Muscle layer of duodenum (tissue), 2 donors: ENCODE measurements at regions not wholly inside any gene's neighbourhood (a gene's known extent, or its start where the extent isn't known, plus 50 kb on each side); places are given as distances from the start of the nearest gene placed in this dataset.

Experiments used
- H3K27ac ChIP-seq: one replicate; pipeline ENCODE4 v1.7.0; 2013; ENCODE audit warnings: mild to moderate bottlenecking, low read length
- H3K27me3 ChIP-seq: one replicate; pipeline ENCODE4 v1.7.0; 2013; ENCODE audit warnings: low read depth, mild to moderate bottlenecking, control low read depth, low read length
- H3K36me3 ChIP-seq, 2 donors: one replicate each; pipeline ENCODE4 v1.7.0; 2013; ENCODE audit warnings: low read length in 2 of 2, control low read depth in 1 of 2, mild to moderate bottlenecking in 1 of 2; ENCODE audit not compliant: insufficient read depth in 2 of 2, control insufficient read depth in 1 of 2
- H3K4me1 ChIP-seq, 2 donors: one replicate each; pipeline ENCODE4 v1.7.0; 2013; ENCODE audit warnings: low read length in 2 of 2, mild to moderate bottlenecking in 2 of 2, control low read depth in 1 of 2, moderate library complexity in 1 of 2; ENCODE audit not compliant: insufficient read depth in 2 of 2, control insufficient read depth in 1 of 2
- H3K4me3 ChIP-seq, 2 donors: one replicate each; pipeline ENCODE4 v1.7.0; 2013; ENCODE audit warnings: low read length in 2 of 2, low read depth in 1 of 2, mild to moderate bottlenecking in 1 of 2
- H3K9me3 ChIP-seq, 2 donors: one replicate each; pipeline ENCODE4 v1.7.0; 2013; ENCODE audit warnings: low read length in 2 of 2, control low read depth in 1 of 2, mild to moderate bottlenecking in 1 of 2; ENCODE audit not compliant: control insufficient read depth in 1 of 2
- donor health status: healthy.

GRCh38 chr7:157061979-157062378 lies 51.5 kb upstream of the MNX1 start:
- no peak overlapping the region for H3K4me3 ChIP-seq
- no peaks in the 10 kb centered on the region for H3K27me3 ChIP-seq
- no peaks in the 10 kb centered on the region for H3K36me3 ChIP-seq
- H3K4me1 ChIP-seq: no peaks in the 10 kb centered on the region
- no peak overlapping the region for H3K27ac ChIP-seq
- H3K9me3 ChIP-seq: peaks cover 7 to 20% of the 10 kb centered on the region in 2 donors

- no peaks in the 10 kb centered on the region for H3K4me1 ChIP-seq
- no peak overlapping the region for H3K27ac ChIP-seq
- H3K9me3 ChIP-seq: peaks cover 7 to 25% of the 10 kb centered on the region in 2 donors
- H3K27me3 ChIP-seq: no peaks in the 10 kb centered on the region
- no peak overlapping the region for H3K4me3 ChIP-seq
- no peaks in the 10 kb centered on the region for H3K36me3 ChIP-seq
Measured at GRCh38 chr7:157065046-157065445, 54.6 kb upstream of the MNX1 start.

GRCh38 chr7:157072361-157072760 lies 61.9 kb upstream of the MNX1 start:
- peaks cover 6% of the 10 kb centered on the region for H3K27me3 ChIP-seq
- H3K9me3 ChIP-seq: peaks cover 0 to 2% of the 10 kb centered on the region in 2 donors
- H3K4me1 ChIP-seq: no peaks in the 10 kb centered on the region
- no peaks in the 10 kb centered on the region for H3K36me3 ChIP-seq
- no peak overlapping the region for H3K27ac ChIP-seq
- no peak overlapping the region for H3K4me3 ChIP-seq

GRCh38 chr7:157073335-157073734 lies 62.9 kb upstream of the MNX1 start:
- no peak overlapping the region for H3K4me3 ChIP-seq
- no peaks in the 10 kb centered on the region for H3K36me3 ChIP-seq
- H3K27me3 ChIP-seq: peaks cover 8% of the 10 kb centered on the region

GRCh38 chr7:157073949-157074624 lies 63.6 kb upstream of the MNX1 start:
- H3K4me1 ChIP-seq: no peaks in the 10 kb centered on the region
- peaks cover 11% of the 10 kb centered on the region for H3K27me3 ChIP-seq
- H3K9me3 ChIP-seq: no peaks in the 10 kb centered on the region
- no peak overlapping the region for H3K4me3 ChIP-seq
- no peak overlapping the region for H3K27ac ChIP-seq
- no peaks in the 10 kb centered on the region for H3K36me3 ChIP-seq

More at GRCh38 chr7:157073335-157073734, 62.9 kb upstream of the MNX1 start:
- Histone ChIP-seq H3K27ac (no peak overlapping the region), H3K4me1 (no peaks in the 10 kb centered on the region), H3K9me3 (no peaks in the 10 kb centered on the region)

- H3K4me3 ChIP-seq: no peak overlapping the region
- peaks cover 11% of the 10 kb centered on the region for H3K27me3 ChIP-seq
- H3K27ac ChIP-seq: no peak overlapping the region
- H3K36me3 ChIP-seq: no peaks in the 10 kb centered on the region
- H3K4me1 ChIP-seq: no peaks in the 10 kb centered on the region
- H3K9me3 ChIP-seq: peaks cover 0 to 2% of the 10 kb centered on the region in 2 donors
Measured at GRCh38 chr7:157076466-157076865, 62.3 kb upstream of the UBE3C start.

GRCh38 chr7:157077021-157077420 lies 61.7 kb upstream of the UBE3C start:
- Histone ChIP-seq H3K9me3 (peaks cover 0 to 2% of the 10 kb centered on the region in 2 donors), H3K4me3 (no peak overlapping the region), H3K27ac (no peak overlapping the region), H3K27me3 (peaks cover 11% of the 10 kb centered on the region), H3K36me3 (no peaks in the 10 kb centered on the region), H3K4me1 (no peaks in the 10 kb centered on the region)

GRCh38 chr7:157077986-157078644 lies 60.6 kb upstream of the UBE3C start:
- H3K4me1 ChIP-seq: no peaks in the 10 kb centered on the region
- peak overlapping the region in 1 of 2 donors; percentile 29 for H3K4me3 ChIP-seq
- no peaks in the 10 kb centered on the region for H3K36me3 ChIP-seq
- H3K9me3 ChIP-seq: peaks cover 0 to 5% of the 10 kb centered on the region in 2 donors
- no peak overlapping the region for H3K27ac ChIP-seq
- peaks cover 11% of the 10 kb centered on the region for H3K27me3 ChIP-seq

GRCh38 chr7:157079116-157079515 lies 59.6 kb upstream of the UBE3C start:
- H3K27ac ChIP-seq: no peak overlapping the region
- no peaks in the 10 kb centered on the region for H3K4me1 ChIP-seq
- H3K4me3 ChIP-seq: no peak overlapping the region
- no peaks in the 10 kb centered on the region for H3K36me3 ChIP-seq
- H3K9me3 ChIP-seq: peaks cover 0 to 12% of the 10 kb centered on the region in 2 donors
- peaks cover 11% of the 10 kb centered on the region for H3K27me3 ChIP-seq

- H3K4me3 ChIP-seq: no peak overlapping the region
- no peak overlapping the region for H3K27ac ChIP-seq
- H3K9me3 ChIP-seq: peaks cover 0 to 23% of the 10 kb centered on the region in 2 donors
- no peaks in the 10 kb centered on the region for H3K36me3 ChIP-seq
- peaks cover 11% of the 10 kb centered on the region for H3K27me3 ChIP-seq
- no peaks in the 10 kb centered on the region for H3K4me1 ChIP-seq
Measured at GRCh38 chr7:157080111-157080730, 58.5 kb upstream of the UBE3C start.

- no peak overlapping the region for H3K4me3 ChIP-seq
- H3K4me1 ChIP-seq: no peaks in the 10 kb centered on the region
- no peak overlapping the region for H3K27ac ChIP-seq
- peaks cover 0 to 24% of the 10 kb centered on the region in 2 donors for H3K9me3 ChIP-seq
- H3K27me3 ChIP-seq: no peaks in the 10 kb centered on the region
- H3K36me3 ChIP-seq: no peaks in the 10 kb centered on the region
Measured at GRCh38 chr7:157086508-157087187, 52.1 kb upstream of the UBE3C start.
